Sigmoid colon (tissue), 4 donors: ENCODE measurements at regions not wholly inside any gene's neighbourhood (a gene's known extent, or its start where the extent isn't known, plus 50 kb on each side); places are given as distances from the start of the nearest gene placed in this dataset.

Experiments
- EP300 ChIP-seq, 4 donors: sonication (generic); formaldehyde crosslinking; IDR thresholded peaks; one replicate each; pipeline ENCODE4 v1.6.1; 2017; ENCODE audit warnings: antibody characterized with exemption in 4 of 4
- POLR2A ChIP-seq, 2 donors: fragments of 450-650 bp; IDR thresholded peaks; one replicate each; pipeline ENCODE4 v1.6.1; 2016; ENCODE audit warnings: antibody characterized with exemption in 2 of 2, mild to moderate bottlenecking in 2 of 2, moderate library complexity in 2 of 2
- TF ChIP-seq, protein P1 (sequence below), 4 experiments: fragments of 450-650 bp in 3 of 4; fragments of 200-600 bp in 1 of 4; IDR thresholded peaks; one replicate each; pipeline ENCODE4 v1.5.1; 2016 to 2019; ENCODE audit warnings: antibody characterized with exemption in 4 of 4, mild to moderate bottlenecking in 3 of 4, moderate library complexity in 2 of 4

DNA sequence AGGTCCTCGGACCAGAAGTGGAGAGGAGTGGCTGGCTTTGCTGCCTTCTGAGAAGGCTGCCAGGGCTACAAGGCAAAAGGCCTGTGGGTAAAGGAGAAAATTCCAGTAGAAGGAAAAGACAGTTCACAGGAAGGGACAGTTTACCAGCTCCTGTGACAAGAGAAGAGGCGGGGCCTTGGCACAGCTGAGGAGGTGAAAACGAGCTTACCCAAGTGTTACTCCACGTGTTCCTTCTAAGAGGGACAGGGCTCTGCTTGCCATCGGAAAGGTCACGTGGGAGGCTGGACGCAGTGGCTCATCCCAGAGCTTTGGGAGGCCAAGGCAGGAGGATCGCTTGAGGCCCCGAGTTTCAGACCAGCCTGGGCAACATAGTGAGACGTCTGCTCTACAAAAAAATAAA lies 129.4 kb upstream of the ZNF746 start:
- TF ChIP-seq, protein P1, sequence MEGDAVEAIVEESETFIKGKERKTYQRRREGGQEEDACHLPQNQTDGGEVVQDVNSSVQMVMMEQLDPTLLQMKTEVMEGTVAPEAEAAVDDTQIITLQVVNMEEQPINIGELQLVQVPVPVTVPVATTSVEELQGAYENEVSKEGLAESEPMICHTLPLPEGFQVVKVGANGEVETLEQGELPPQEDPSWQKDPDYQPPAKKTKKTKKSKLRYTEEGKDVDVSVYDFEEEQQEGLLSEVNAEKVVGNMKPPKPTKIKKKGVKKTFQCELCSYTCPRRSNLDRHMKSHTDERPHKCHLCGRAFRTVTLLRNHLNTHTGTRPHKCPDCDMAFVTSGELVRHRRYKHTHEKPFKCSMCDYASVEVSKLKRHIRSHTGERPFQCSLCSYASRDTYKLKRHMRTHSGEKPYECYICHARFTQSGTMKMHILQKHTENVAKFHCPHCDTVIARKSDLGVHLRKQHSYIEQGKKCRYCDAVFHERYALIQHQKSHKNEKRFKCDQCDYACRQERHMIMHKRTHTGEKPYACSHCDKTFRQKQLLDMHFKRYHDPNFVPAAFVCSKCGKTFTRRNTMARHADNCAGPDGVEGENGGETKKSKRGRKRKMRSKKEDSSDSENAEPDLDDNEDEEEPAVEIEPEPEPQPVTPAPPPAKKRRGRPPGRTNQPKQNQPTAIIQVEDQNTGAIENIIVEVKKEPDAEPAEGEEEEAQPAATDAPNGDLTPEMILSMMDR (IDR thresholded peaks at IDR 0.05): no peak
- TF ChIP-seq EP300 (IDR thresholded peaks at IDR 0.05) (no peak), POLR2A (IDR thresholded peaks at IDR 0.05) (no peak)
